Renal pelvis (tissue), 1 donor: ENCODE measurements at regions not wholly inside any gene's neighbourhood (a gene's known extent, or its start where the extent isn't known, plus 50 kb on each side); places are given as distances from the start of the nearest gene placed in this dataset.

Source experiments
- DNase-seq: peaks from one replicate; pipeline ENCODE4 v3.0.0-alpha.2; 2013

GRCh38 chr2:237171396-237171795 is 85.7 kb downstream of the COPS8 start:
- peak; percentile 73 for DNase-seq

- no peak for DNase-seq
Observed at GRCh38 chr2:237171881-237172280, 86.2 kb downstream of the COPS8 start.

- no peak for DNase-seq
Observed at GRCh38 chr2:237177052-237177451, 91.4 kb downstream of the COPS8 start.

- no peak for DNase-seq
Observed at GRCh38 chr2:237177986-237178385, 92.3 kb downstream of the COPS8 start.

GRCh38 chr2:237178396-237178795 is 92.7 kb downstream of the COPS8 start:
- no peak for DNase-seq

- DNase-seq = no peak
Observed at GRCh38 chr2:237179161-237179560, 93.5 kb downstream of the COPS8 start.

- no peak for DNase-seq
Observed at GRCh38 chr2:237180187-237180586, 94.5 kb downstream of the COPS8 start.

GRCh38 chr2:237180987-237181386 is 95.3 kb downstream of the COPS8 start:
- no peak for DNase-seq

GRCh38 chr2:237181844-237182243 is 96.2 kb downstream of the COPS8 start:
- no peak for DNase-seq

GRCh38 chr2:237182422-237183123 is 96.9 kb downstream of the COPS8 start:
- DNase-seq = no peak

- DNase-seq = no peak
Observed at GRCh38 chr2:237184192-237184918, 98.7 kb downstream of the COPS8 start.

- DNase-seq = no peak
Observed at GRCh38 chr2:237184919-237185552, 99.3 kb downstream of the COPS8 start.

GRCh38 chr2:237185553-237185925 is 99.8 kb downstream of the COPS8 start:
- DNase-seq = no peak

GRCh38 chr2:237189799-237190198 is 104.1 kb downstream of the COPS8 start:
- DNase-seq = no peak

GRCh38 chr2:237190966-237191713 is 105.5 kb downstream of the COPS8 start:
- DNase-seq = no peak

GRCh38 chr2:237191714-237192081 is 106.0 kb downstream of the COPS8 start:
- peak; percentile 48 for DNase-seq

GRCh38 chr2:237192881-237193280 is 107.2 kb downstream of the COPS8 start:
- no peak for DNase-seq

GRCh38 chr2:237193436-237193835 is 107.7 kb downstream of the COPS8 start:
- DNase-seq = no peak

- DNase-seq = no peak
Observed at GRCh38 chr2:237194081-237194480, 108.4 kb downstream of the COPS8 start.

- no peak for DNase-seq
Observed at GRCh38 chr2:237194906-237195305, 109.2 kb downstream of the COPS8 start.

- DNase-seq = peak; percentile 50
Observed at GRCh38 chr2:237195396-237196120, 109.9 kb downstream of the COPS8 start.

GRCh38 chr2:237196409-237196808 is 110.7 kb downstream of the COPS8 start:
- no peak for DNase-seq
